Tibial artery (tissue), 4 donors: ENCODE measurements at regions not wholly inside any gene's neighbourhood (a gene's known extent, or its start where the extent isn't known, plus 50 kb on each side); places are given as distances from the start of the nearest gene placed in this dataset.

Experiments used
- DNase-seq, 2 donors: peaks; one replicate each; pipeline ENCODE4 v3.0.0-alpha.2; 2019
- H3K27ac ChIP-seq, 2 donors: fragments of 200-600 bp; sonication (generic) in 1 of 2; 1 replicate in 1 of 2; 2 replicates in 1 of 2; pipeline ENCODE4 v1.5.1; 2018 to 2019; ENCODE audit warnings: mild to moderate bottlenecking in 1 of 2
- H3K27me3 ChIP-seq, 2 donors: fragments of 200-600 bp; sonication (generic) in 1 of 2; one replicate each; pipeline versions ENCODE4 v1.5.1 to v1.6.0; 2016 to 2019
- H3K36me3 ChIP-seq, 3 donors: fragments of 200-600 bp; sonication (generic) in 2 of 3; one replicate each; pipeline ENCODE4 v1.5.1; 2016 to 2019; ENCODE audit warnings: mild to moderate bottlenecking in 2 of 3
- H3K4me1 ChIP-seq, 4 donors: fragments of 200-600 bp; sonication (generic) in 2 of 4; 1 replicate in 3 of 4; 2 replicates in 1 of 4; pipeline ENCODE4 v1.5.1; 2016 to 2019
- H3K4me3 ChIP-seq, 2 donors: fragments of 200-600 bp; sonication (generic) in 1 of 2; 1 replicate in 1 of 2; 2 replicates in 1 of 2; pipeline ENCODE4 v1.5.1; 2018 to 2019; ENCODE audit warnings: mild to moderate bottlenecking in 2 of 2
- H3K9me3 ChIP-seq, 3 donors: fragments of 200-600 bp; sonication (generic) in 1 of 3; one replicate each; pipeline ENCODE4 v1.5.1; 2016 to 2019
- CTCF ChIP-seq, 2 experiments: fragments of 200-600 bp in 1 of 2; fragments of 450-650 bp in 1 of 2; IDR thresholded peaks; one replicate each; pipeline ENCODE4 v1.5.1; 2017 to 2019; ENCODE audit warnings: antibody characterized with exemption in 2 of 2, mild to moderate bottlenecking in 1 of 2, moderate library complexity in 1 of 2
- intact Hi-C: fragments of 100-400 bp; cut with DNase I; formaldehyde crosslinking; loops from one replicate; pipeline ENCODE4 v1.15.0; 2023; ENCODE audit warnings: low total_unique reads

- Histone ChIP-seq H3K4me1 (peaks cover 0 to 10% (median 5%) of the 10 kb centered on the region in 4 donors), H3K36me3 (no peaks in the 10 kb centered on the region), H3K27ac (no peak overlapping the region), H3K27me3 (no peaks in the 10 kb centered on the region), H3K9me3 (no peaks in the 10 kb centered on the region), H3K4me3 (no peak overlapping the region)
- no peak for DNase-seq
- no peak for TF ChIP-seq CTCF (IDR thresholded peaks at IDR 0.05)
- intact Hi-C loops: no loop called here
Measured at GRCh38 chr2:134161170-134161547, 92.7 kb upstream of the MGAT5 start.

- Histone ChIP-seq H3K9me3 (no peaks in the 10 kb centered on the region), H3K27me3 (no peaks in the 10 kb centered on the region), H3K27ac (no peak overlapping the region), H3K4me3 (no peak overlapping the region), H3K36me3 (no peaks in the 10 kb centered on the region), H3K4me1 (peaks cover 0 to 10% (median 5%) of the 10 kb centered on the region in 4 donors)
- no peak for TF ChIP-seq CTCF (IDR thresholded peaks at IDR 0.05)
- DNase-seq: no peak
- intact Hi-C loops: no loop called here
Measured at GRCh38 chr2:134163336-134163735, 90.5 kb upstream of the MGAT5 start.

- Histone ChIP-seq H3K36me3 (no peaks in the 10 kb centered on the region), H3K27me3 (no peaks in the 10 kb centered on the region), H3K9me3 (no peaks in the 10 kb centered on the region), H3K4me1 (peaks cover 0 to 10% (median 5%) of the 10 kb centered on the region in 4 donors), H3K27ac (no peak overlapping the region), H3K4me3 (no peak overlapping the region)
- DNase-seq: no peak
- intact Hi-C loops: no loop called here
- no peak for TF ChIP-seq CTCF (IDR thresholded peaks at IDR 0.05)
Measured at GRCh38 chr2:134164306-134164705, 89.6 kb upstream of the MGAT5 start.

GRCh38 chr2:134167015-134167414 is 86.9 kb upstream of the MGAT5 start:
- no peaks in the 10 kb centered on the region for H3K36me3 ChIP-seq
- H3K4me1 ChIP-seq: peaks cover 0 to 15% (median 8%) of the 10 kb centered on the region in 4 donors
- intact Hi-C loops: no loop called here
- no peak for DNase-seq
- H3K27ac ChIP-seq: no peak overlapping the region
- H3K9me3 ChIP-seq: no peaks in the 10 kb centered on the region
- H3K4me3 ChIP-seq: no peak overlapping the region
- no peak for TF ChIP-seq CTCF (IDR thresholded peaks at IDR 0.05)
- no peaks in the 10 kb centered on the region for H3K27me3 ChIP-seq

- intact Hi-C loops: no loop called here
- Histone ChIP-seq H3K9me3 (no peaks in the 10 kb centered on the region), H3K27ac (no peak overlapping the region)
Measured at GRCh38 chr2:134169788-134170187, 84.1 kb upstream of the MGAT5 start.

More at GRCh38 chr2:134169788-134170187, 84.1 kb upstream of the MGAT5 start:
- peaks cover 0 to 33% (median 16%) of the 10 kb centered on the region in 4 donors for H3K4me1 ChIP-seq
- TF ChIP-seq CTCF (IDR thresholded peaks at IDR 0.05): no peak
- H3K4me3 ChIP-seq: no peak overlapping the region
- H3K36me3 ChIP-seq: no peaks in the 10 kb centered on the region
- no peaks in the 10 kb centered on the region for H3K27me3 ChIP-seq
- DNase-seq: no peak
